GM18861 (cell line): ENCODE measurements at regions not wholly inside any gene's neighbourhood (a gene's known extent, or its start where the extent isn't known, plus 50 kb on each side); places are given as distances from the start of the nearest gene placed in this dataset.

ENCODE experiments used
- ATAC-seq: cut with Tn5 transposase; IDR thresholded peaks from one replicate; pipeline ENCODE4 v1.9.1; 2021; ENCODE audit not compliant: unreplicated experiment

GRCh38 chr12:92206011-92206410 lies 60.4 kb upstream of the BTG1 start:
- ATAC-seq, result no peak

GRCh38 chr12:92199819-92200576 lies 54.4 kb upstream of the BTG1 start:
- no peak for ATAC-seq

GRCh38 chr12:92197815-92198214 lies 52.2 kb upstream of the BTG1 start:
- no peak for ATAC-seq

GRCh38 chr12:92196368-92196767 lies 50.7 kb upstream of the BTG1 start:
- ATAC-seq, result no peak
